DMS53 (cell line): ENCODE measurements at regions not wholly inside any gene's neighbourhood (a gene's known extent, or its start where the extent isn't known, plus 50 kb on each side); places are given as distances from the start of the nearest gene placed in this dataset.
A peak's percentile ranks its signal among the peaks of the same experiment; 100 is the strongest.

Source experiments
- DNase-seq: peaks from one replicate; lab custom pipeline; 2025; lab: John Stamatoyannopoulos, UW

DNA sequence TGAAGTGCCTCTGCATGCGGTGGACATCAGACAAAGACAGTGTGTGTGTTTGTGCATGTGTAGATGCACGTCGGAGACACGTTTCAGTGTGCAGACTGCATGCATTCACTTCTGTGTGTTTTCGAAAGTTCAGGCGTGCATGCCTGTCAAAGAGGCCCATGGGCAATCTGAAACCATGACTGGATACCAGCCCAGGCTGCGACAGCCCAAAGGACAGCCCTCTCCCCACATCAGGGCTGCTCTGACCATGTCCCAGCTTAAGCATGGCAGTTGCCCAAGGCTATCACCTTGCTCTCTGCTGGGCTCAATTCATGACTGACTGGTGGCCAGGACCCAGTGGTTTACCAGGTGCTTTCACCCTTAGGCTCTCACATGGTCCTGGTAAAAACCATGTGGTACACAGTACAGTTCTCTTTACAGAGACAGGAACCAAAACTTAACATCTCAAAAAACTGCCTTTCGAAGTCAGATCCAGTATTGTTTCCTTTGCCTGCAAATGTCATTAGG lies 423.7 kb upstream of the CADM1 start:
- DNase-seq: no peak

DNA sequence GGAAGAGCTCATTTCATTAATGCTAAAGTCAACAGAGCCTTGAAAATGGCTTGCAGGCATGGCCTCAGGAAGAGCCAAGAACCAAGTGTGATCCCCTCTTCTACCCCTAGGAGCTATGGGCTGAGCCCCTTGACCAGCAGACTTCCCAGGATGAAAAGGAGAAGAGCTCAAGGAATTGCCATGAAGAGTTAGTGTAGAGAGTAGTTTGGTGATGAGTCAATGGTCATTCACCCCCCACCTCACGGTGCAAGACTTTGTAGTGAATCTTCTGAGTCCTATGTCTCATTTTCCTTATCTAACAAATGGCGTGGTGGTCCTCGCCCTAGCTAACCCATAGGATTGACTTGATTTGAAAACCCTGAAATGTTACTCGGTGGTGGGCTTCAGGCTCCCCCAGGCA lies 422.4 kb upstream of the CADM1 start:
- DNase-seq: no peak

DNA sequence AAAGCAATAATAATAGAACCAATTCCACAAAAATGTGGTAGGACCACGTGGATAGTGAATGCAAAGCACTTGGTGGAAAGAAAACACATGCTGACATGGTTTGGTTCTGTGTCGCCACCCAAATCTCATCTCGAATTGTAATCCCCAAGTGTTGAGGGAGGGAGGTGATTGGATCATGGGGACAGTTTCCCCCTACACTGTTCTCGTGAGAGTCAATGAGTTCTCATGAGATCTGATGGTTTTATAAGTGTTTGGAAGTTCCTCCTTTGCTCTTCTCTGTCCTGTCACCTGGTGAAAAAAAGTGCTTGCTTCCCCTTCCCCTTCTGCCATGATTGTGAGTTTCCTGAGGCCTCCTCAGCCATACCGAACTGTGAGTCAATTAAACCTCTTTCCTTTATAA lies 421.9 kb upstream of the CADM1 start:
- no peak for DNase-seq

DNA sequence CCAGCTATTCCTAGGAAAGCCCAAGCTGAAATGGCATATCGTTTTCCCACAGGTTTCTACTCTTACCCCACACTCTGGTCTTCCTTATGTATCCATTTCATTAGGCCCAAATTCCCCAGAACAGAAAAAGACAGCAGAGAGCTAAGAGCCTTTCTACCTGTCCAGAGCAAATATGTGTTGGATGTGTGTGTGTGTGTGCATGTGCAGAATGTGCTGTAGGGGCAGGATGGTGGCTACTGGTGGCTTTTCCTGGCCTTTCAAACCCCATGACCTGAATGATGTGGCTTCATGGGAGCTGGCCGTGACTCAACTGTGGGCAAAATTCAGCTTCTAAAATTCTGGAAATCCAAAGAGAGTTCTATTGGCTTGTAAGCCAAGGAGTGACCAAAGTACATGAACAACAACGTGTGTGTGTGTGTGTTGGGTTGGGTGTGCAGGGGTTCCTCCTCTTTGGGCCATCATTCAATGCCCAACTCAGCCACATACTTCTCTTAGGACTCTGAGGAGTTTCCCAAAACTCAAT lies 421.4 kb upstream of the CADM1 start:
- DNase-seq: no peak

DNA sequence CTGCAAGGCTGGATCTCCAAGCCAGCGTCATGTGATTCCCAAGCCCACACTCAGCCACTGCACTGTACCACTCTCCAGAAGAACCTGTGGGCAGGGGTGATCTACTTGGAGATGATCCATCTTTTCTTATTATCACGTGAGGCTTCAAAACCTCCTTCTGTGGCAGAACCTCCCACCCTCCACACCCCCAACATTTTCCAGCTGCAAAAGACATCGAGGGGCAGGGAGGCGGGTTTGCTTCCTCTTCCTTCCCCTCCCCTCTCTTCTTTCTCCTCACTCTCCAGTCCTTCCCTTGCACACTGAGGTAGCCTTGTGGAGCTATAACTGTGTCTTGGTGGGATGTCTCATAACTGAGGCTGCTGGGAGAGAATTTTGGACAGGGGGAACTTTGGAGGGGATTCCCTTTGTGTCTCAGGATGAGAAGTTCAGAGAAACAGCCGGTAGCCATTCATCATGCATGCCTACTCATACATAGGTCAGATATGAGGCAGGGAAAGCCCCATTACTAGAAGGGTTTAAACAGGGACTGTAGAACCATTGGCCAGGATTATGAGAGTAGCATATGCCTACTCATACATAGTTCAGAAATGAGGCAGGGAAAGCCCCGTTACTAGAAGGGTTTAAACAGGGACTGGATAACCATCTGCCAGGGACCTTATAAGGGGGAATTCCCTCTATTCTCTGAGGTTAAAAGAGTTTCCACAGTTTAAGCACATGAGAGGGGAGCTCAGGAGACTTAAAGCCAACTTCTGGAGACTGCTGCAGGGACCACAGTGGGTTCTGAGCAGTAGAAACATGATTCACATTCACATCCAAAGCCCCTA lies 420.7 kb upstream of the CADM1 start:
- DNase-seq: peak; percentile 65

DNA sequence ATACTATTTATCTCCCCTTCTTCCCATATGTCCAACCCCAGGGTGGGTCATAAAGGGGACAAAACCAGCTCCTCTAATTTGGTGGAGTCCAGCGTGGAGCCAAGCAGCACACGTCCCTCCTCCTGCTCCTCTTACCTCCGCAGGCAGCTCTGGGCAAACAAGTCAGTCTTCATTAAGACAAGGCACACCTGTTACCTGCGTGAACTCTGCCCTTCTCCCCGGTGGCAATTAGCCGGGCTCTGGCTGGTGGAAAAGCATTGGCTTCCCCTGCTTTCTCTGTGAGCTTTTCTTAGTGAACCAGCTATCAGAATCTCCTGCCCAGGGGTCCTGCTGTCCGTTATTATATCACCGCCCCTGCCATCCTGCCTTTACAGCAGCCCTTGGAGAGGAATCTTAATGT lies 418.7 kb upstream of the CADM1 start:
- peak; percentile 68 for DNase-seq

DNA sequence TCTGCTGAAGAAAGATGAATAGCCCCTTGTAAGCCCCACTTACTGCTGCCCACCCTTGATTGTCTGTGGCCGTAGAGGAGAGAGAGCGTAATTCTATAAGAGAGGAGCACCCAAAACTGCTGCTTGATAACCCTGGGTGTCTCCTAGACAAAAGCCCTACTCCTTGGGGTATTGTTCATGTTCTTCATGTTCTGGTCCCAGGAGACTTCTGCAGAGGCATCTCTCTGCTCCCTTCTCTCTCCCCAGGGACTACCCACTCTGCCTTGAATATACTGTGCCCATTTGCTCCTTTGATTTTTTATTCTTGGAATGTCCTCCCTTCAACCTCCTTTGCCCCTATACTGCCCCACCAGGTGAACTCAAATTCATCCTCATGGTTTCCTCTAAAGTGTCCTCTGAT lies 417.8 kb upstream of the CADM1 start:
- no peak for DNase-seq

DNA sequence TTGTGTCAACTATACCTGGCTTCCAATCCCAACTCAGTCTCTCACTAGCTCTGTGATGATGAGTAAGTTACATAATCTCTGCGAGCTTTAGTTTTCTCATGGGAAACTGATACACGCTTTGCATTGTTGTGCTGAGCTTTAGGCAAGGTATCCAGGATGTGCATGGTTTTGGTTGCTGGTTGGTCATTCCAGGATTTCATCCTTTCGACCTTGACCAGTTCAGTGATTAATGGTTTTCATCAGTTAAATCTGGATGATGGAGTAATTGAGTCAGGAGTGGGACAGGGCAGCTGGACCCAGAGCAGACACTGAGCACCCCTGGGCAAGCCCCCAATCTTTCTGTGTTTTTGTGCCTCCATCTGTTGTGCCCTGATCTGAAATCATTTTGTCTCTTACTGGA lies 417.3 kb upstream of the CADM1 start:
- no peak for DNase-seq

DNA sequence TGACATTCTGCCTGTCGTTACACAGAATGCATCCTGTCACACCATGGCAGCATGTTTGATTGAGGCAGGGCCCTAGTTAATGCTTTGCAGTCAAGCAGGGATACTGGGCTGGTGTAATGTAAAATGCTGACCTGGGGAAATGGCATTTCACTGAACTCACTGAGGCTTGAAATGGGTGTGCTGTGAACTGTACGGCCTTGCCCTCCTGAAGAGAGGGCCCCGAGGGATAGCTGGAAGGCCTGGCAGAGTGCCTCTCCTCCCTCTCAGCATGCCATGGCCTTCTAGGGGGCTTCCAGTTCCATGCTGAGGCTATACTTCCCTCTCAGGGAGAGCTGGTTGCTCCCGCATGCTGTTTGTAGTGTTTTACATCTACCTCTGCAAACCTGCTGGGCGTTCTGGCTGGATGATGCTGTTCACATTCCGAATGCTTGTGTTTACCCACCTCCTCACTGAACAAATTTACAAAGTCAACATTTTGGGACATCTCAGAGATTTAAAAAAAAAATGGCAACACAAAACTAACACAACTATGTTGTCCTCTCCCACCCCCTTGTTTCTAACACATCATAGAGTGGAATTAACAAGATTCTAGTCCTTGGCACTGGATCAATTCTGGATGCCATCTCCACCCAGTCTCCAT lies 416.7 kb upstream of the CADM1 start:
- DNase-seq: peak; percentile 90

DNA sequence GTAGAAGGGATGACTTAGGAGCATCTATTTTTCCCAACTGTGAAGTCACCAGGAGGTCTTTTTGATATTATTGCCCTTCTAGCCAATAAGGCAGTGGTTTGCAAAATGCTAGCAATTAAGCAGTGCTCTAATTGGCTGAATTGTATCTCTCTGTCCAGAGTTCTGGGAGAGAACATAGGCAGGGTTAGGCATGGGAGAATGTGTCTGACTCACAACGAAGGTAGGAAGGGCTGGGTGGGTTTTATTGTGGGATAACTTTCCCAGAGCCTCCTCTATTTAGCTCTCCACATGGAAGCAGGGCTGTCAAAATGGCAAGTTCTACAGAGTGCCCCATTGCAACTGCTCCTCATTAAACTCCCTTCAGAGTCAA lies 415.9 kb upstream of the CADM1 start:
- DNase-seq: peak; percentile 56

DNA sequence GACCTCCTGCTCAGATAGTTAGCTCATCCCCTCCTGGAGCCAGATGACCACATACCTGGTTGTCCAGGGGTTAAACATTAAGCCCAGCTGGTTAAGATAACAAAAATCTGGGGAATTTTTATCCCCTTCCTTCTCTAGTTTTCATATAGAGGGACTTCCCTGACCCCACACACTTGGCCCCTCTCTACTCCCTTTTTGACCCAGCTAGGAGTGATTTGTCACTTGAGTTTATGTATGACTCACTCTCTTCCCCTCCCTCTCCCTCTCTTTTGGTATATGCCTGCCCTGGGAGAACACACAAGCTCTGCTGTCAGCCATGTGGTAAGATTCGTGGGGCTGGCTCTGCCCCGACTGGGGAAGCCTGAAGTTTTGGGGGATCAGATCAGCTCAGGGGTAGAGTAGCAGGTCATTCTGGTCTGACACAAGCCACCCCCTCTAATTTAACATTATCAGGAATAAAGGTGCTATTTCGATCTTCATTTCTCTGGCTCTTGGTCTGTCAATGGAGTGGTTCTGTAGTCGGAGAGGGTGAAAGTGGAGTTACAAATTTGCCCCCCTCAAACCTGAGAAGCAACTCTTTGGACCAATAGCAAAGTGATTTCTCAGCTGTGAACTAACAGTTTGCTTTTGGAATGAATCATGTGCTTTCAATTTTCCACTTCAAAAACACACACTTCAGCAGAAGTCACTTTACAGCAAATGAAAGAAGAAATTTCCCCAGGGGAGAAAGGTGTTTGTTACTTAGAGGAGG lies 415.3 kb upstream of the CADM1 start:
- peak; percentile 88 for DNase-seq

DNA sequence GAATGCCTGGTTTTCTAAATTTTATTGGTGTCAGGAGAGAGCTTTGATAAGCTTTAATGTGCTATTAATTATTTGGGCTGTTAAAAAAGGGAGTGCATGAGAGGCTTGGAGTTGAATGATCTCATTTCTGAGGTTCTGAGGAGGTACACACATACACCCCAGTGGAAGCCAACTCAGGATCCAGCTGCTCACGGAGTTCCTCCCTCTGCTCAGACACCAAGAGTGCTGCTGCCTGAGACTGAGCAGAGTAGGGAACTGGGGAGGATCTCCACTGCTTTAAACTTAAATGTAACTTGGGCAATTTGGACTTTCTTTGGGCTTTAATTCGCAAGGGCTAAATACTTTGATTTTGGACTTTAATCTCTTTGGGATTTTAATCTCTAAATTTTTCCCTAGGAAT lies 414.4 kb upstream of the CADM1 start:
- no peak for DNase-seq

DNA sequence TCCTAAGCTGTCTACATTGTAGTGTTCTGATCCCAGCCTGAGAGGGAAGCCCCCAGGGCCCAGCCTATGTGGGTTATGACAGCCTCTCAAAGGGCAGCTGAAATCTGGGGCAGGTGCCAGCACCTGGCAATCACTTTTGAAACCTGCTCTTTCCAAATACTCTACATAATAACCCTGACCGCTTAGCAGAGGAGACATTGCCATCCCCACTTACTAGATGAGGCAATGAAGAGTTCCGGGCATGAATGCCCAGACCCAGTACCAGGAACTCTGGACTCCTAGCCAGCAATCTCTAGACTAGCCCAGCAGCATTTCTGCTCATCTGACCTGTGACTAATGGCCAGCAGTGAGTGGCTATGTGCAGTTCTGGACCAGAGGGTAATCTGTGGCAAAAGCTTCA lies 412.4 kb upstream of the CADM1 start:
- peak; percentile 53 for DNase-seq

DNA sequence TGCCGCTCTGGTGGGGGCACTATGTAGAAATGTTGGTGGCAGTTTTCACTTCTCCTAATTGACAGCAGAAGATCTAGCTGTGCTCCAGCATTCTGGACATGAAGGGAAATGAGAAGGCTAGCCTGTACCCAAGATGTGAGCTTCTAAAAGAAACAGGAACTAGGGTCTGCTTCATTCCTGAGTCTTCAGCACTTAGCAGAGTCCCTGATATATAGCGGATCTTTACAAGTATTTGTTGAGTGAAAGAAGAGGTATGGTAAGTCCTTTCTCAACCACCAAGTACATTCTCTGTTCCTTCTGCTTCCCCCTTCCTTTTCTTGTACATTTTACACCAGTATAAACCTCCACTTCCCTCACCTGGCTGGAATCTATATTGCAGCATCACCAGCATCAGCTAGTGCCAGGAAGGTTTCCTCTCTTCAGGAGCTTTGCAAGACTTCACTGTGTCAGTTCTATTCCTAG lies 408.3 kb upstream of the CADM1 start:
- peak; percentile 81 for DNase-seq

DNA sequence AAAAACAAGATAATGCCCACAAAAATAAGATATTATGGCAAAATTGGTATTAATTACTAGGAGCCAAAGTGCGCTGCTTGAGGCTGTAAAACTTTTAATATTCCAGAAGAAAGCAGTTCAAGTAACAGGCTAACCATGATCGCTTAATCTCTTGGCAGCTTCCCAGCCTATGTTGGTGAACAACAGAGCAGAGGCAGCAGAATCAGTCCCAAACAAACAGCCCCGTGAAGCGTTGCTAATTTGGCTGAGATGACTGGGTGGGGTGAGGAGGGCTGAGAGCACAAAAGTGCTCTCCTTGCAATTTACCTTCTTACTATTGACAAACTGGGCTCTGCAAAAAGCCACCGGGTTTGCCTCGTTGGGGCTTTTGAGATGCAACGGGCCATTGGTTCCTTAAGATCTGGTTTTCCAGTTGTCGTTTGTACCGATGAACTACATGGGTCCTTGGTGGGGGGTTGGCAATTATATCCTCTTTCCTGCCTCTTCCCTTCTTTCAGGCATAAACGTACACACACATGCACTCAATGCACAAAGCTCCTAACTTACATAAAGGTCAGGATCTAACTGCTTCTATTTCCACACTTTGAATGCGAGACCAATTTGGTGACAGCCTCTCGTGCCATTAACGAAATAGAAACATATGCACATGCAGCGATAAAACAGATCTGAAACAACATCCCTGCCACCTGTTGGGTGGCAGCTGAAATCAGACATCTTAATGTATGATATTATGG lies 407.6 kb upstream of the CADM1 start:
- DNase-seq: no peak

DNA sequence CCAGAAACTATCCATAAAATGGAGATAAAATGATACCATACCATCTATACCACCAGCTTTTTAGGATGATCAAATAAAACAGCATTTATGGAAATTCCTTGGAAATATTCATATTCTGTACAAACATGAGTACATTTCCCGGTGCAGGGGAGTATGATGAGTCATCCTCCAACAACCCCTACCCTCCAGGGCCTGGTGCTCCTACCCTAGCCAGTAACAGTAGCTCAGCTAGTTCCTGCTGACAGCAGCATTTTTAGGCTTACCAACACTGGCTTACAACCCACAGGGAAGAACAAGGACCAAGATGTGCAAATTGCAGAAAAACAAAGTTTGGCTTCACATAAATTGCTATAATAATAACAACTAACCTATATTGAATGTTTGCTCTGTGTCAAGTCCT lies 406.2 kb upstream of the CADM1 start:
- no peak for DNase-seq

DNA sequence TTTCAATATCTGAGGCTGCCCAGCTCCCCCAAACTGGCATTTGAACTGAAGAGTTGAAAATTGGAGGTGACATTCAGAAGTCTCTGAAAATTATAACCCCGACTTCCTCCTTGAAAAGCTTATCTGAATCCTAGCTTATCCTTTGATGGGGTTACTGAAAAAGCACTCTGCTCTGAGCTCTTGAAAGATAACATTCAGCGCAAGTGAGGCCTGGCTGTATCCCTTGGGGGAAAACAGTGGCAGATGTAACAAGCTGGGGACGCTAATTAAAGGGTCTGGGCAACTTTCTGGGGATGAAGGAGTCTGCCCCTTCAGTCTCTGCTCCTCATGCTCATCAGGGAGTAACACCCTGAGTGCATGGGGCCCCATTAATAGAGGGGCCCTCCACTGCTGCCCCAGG lies 402.0 kb upstream of the CADM1 start:
- DNase-seq: no peak

DNA sequence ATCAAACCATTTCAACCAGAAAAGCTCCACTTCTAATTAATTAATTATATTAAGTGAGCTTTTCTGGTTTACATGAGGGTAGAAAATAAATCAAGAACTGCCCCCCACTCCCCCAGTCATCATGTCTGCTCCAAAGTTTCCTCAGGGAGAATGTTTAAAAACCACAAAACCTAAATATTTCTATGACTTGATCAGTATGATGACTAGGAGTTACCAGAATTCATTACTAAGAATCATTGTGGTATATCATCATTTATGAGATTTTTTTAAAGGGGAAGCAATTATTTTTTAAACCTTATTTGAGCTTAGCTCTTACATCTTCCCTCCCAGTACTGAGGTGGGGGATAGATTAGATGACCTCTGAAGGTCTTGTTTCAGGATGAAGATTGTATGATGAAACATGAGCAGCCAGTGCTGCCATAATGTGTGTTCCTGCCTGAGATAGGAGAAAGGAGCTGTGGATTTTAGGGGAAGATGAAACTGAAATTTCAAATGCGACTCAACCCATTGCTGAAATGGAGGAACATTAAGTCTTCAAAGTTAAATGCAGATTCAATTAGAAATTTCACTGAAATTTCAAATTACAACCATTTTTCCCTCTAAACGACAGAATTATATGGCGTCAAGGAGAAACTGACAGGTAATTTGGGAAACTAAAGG lies 401.3 kb upstream of the CADM1 start:
- DNase-seq: no peak

DNA sequence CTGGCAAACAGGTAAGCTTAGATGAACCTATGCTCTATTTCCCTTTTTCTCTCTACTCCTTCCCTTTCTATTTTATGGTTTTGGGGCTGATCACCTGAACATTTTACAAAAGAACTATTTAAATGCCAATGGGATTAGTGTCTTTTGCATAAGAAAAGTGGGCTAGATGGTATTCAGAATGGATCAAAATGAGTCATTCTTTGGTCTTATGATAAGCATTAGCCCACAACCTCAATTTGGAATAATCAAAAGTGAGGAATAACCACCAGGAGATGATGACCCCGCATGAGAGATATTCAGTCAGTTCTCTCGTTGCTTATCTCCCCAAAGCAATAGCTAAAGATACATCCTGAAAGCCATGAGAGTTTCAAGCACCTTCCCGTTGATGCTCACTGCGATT lies 399.0 kb upstream of the CADM1 start:
- DNase-seq: no peak

DNA sequence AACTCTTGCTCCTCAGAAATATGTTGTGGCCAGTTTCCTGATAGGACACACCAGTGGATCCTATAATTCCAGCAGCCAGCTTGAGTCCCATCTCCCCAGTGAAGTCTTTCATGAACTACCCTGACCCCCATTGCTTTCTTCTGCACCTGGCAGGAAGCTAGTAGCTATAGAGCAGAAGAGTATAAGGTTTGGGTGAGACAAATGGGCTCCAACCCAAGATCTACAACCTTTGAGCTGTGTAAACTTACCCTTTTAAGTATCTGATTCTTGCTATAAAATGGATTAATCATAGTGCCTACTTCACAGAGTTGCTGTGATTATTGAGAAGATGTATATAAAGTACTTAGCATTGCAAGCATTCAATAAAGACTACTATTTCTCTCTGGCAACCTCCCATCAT lies 396.9 kb upstream of the CADM1 start:
- DNase-seq: no peak

DNA sequence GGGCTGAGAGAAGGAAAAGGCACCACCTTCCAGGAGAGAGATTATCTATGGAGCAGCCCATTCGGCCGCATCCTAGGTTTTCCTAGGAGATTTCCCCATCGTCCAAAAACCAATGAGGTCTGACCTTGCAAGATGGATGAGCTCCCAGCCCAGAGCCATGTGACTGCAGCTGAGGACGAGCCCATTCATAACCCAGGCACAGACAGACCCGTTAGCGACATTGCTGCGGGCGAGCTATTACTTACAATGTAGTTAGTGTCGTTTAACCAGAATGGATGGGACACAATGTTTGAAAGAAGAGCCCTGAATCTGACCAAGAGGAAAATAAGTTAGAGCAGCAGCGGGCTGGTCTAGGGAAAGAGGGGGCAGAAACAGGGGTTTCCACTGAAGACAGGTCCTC lies 395.9 kb upstream of the CADM1 start:
- DNase-seq: no peak
